ENCODE measurements at regions not wholly inside any gene's neighbourhood (a gene's known extent, or its start where the extent isn't known, plus 50 kb on each side); places are given as distances from the start of the nearest gene placed in this dataset.

DNA sequence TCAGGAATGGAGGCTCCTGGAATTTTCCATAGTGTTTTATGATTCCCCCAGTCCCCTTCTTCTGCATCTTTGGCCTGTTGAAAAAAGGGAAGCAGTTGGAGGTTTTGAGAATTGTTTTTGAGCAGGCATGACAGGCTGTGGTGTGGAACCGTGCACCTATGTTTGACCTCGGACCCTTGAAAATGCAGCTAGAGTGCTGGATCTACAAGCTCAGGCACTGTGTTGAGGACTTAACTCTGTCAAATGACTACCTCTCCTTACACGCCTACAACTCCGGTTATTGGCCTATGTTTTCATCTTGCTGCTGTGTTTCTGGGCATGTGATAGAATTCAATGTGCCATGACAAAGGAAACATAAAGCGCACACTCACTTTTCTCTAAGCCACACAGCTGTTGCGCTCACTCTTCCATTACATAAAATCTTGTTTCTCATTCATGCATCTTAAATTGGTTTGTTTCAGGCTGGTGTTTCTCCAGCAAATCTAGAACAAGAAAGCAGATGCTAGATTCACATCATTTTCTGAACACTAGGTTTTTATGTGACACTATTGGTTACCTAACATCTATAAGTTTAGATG lies 616.6 kb downstream of the FGF9 start:
- DNase-seq (ENCODE audit: low spot score): no peak

DNA sequence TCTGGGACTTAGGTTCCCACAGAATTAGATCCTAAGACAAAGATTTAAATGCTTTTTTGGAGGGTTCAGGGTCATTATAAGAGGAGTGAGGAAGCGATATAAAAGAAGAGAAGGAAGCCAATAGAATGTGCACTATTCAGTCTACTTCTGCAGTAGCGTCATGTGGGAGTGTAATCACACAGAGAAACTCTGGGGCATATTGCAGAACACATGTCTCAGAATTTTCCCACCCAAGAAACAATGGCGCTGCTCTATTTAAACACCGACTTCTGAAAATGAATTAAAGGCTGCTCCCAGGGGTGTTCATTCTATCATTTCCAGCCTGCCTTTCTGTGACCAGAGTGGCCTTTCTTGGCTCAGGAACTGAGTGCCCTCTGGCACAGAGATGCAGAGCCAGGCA lies 617.6 kb downstream of the FGF9 start:
- no peak for DNase-seq (ENCODE audit: low spot score)

DNA sequence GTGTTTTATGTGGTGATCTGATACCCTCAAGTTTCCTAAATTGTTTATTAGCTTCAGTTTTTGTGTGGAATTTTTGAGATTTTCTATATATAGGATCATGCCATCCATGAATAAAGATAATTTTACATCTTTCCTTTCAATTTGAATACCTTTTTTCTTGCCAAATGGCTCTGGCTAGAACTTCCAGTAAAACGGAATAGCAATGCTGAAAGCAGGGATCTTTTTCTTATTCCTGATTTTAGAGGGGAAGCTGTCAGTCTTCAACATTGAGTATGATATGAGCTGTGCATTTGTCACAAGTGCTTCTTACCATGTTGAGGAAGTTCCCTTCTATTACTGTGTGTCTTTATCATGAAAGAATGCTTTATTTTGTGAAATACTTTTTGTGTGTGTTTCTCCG lies 618.8 kb downstream of the FGF9 start:
- DNase-seq (ENCODE audit: low spot score): no peak

DNA sequence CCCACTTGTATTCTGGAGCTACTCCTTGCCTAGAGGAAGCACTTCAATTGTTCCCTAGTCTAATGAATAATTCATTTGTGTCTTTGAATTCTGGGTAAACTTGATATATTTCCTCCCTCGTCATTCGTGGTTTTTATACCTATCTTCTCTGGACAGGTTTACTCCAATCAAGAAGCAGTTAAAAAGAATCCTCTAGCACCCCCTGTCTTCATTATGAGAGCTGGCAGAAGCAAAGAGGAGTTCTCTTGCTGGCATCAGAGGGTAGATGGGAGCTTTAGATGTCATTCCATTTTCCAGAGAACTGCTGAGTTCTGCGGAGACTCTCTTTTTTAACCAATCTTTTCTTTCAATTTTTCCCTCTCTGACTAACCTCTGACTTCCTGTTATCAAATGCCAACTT lies 627.7 kb downstream of the FGF9 start:
- no peak for DNase-seq (ENCODE audit: low spot score)

DNA sequence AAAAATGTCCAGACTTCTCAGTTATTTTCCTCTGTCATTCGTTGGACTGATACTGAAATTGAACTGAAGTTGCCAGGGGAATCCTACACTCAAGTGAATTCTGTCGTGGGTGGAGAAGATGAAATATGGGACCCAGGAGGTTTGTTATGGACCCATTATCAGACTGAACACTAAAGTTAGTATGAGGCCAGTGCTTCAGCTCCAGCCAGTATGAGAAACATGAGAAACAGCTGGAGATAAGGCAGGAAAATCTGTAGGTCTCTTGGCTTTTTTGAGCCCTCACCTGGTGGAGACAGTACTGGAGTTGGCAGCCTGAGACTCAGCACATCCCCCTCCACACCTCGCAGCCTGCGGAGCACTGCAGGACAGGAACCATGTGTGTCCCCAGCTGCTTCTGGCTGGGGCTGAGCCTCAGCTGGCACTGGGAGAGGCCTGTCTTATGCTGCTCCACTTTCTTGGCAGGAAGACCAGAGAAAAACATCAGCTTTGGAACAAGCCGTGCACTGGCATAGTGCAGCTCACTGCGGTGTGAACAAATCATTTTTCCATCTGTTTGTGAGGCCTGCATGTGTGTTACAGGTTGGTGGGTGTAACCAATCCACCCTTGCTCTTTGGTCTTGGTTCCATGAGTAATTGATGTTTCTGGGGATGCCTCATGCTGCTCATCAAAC lies 641.0 kb downstream of the FGF9 start:
- no peak for DNase-seq (ENCODE audit: low spot score)

DNA sequence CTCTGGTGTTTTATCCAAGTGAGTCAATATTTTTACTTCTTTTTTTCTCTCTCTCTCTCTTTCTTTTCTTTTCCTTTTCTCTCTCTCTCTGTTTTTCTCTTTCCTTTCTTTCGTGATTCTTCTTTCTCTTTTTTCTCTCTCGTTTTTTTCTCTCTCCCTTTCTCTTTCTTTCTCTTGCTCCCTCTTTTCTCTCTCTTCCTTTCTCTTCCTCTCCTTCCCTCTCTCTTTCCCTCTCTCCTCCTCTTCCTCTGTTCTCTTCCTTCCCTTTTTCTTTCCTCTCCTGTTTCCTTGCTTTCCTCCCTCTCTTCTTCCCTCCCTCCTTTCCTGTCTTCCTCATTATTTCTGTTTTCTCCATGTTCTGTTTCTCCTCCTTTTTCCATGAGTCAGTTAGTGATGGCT lies 641.5 kb downstream of the FGF9 start:
- no peak for DNase-seq (ENCODE audit: low spot score)

DNA sequence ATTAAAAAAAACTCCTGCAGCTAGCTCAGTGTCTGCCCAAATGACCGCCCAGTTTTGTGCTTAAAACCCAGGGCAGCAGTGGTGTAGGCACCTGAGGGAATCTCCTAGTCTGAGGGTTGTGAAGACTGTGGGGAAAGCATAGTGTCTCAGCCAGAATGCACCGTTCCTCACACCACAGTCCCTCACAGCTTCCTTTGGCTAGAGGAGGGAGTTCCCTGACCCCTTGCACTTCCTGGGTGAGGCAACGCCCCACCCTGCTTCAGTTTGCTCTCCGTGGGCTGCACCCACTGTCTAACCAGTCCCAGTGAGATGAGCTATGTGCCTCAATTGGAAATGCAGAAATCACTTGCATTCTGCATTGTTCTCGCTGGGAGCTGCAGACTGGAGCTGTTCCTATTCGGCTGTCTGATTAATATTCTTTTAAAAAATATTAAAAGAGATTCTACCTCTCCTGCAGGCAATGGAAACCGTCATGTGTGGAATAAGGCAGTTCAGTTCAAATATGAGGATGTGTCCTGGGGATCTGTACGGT lies 645.7 kb downstream of the FGF9 start:
- DNase-seq (ENCODE audit: low spot score): no peak

DNA sequence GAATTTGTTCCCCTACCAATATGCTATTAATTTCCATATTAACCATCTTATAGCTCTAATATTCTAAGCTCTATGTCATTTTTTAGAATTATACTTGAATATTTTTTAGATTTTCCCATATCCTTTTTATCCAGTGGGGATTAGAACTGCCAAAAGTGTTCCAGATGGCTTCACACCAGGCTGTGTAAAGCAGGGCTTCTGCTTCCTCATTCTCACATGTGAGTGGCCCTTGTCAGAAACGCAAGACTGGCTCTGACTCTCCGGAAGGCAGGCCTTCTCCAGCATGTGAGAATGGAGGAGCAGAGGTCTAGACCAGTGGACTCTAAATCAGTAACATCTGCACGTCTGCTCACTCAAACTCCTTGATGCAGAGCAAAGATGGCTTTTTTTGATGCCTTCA lies 650.1 kb downstream of the FGF9 start:
- no peak for DNase-seq (ENCODE audit: low spot score)

DNA sequence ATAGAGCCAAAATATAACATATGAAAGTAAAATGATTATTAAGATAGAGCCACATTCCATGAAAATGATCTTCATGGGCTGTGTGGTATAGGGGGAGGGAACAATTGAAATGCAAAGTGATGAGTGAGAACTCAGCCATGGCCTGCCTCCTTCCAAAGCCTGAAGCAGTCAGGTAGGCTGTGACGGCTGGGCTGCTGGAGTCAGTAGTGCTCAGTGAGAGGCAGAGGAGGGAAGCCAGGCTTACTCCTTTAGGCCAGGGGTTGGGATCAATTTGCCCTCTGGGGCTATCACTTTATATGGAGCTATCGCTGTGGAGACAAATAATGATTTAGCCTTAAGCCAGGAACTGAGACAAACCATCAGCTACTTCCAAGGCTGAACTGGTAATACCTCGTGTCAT lies 654.9 kb downstream of the FGF9 start:
- no peak for DNase-seq (ENCODE audit: low spot score)

DNA sequence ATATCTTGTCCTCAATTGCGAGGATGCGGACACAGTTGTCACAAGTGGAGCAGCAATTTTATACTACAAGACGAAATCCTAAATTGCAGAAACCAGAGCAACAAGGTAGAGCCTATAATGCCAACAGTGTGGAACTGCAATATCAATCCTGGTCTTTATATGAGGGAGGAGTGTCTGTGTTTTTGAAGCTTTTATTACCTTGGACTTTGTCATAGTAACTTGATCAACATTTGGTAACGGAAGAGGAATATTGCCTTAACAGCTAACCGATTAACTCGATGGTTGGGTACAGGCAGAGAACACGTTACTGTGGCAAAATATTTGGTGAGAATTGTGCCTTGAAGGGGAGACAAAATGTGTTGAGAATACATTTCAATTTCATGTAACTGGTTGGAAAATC lies 661.5 kb downstream of the FGF9 start:
- DNase-seq (ENCODE audit: low spot score): no peak

DNA sequence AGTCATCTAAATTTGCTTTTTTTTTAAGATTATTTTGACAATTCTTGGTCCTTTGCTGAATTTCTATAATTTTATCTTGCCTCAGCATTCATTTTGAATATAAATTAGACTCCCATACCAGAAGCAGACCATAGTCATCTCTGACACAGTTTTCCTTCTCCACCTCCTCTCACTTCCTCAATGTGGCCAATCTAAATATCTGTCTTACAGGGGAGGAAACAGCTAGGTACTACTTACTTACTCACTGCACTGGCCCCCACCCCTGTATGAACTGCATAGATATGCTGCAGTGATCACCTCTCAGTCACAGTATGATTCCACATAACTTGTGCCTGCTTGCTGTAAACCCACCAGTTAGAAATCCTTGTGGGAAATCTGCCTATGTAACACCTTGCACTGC lies 665.6 kb downstream of the FGF9 start:
- DNase-seq (ENCODE audit: low spot score): no peak

DNA sequence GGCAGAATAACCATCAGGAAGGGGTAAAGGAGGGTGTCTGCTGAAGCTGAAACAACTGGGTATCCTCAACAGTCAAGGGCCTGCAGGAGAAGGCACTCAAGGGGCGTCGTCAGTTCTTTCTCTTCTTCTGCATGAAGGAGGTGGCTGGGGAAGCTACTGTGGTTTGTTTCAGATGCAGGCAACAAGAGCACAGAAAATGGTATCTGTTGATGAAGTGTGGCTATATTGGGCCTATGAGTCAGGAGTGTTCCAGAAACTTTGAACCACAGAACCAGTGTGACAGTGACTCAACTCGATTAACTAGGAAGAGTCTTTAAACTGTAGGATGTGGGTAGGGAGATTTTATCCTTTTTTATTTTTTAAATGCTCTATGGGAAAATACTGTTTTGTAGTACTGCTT lies 686.3 kb downstream of the FGF9 start:
- no peak for DNase-seq (ENCODE audit: low spot score)

DNA sequence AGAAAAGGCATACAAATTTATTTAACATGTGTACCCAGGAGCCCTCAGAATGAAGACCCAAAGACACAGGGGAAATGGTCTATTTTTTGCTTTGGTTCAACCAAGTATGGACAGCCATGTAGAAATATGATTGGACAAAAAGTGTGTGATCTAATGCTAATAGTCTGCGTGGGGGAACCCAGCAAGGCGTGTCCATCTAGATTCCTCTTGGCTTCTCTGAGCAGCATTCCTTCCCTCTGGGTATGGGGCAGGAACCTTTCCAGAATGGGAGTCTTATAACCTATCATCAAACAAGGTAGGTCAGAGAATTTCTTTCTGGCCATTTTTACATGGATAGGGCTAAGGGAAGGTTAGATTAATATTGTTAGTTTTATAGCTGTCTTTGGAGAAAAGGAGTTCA lies 698.2 kb downstream of the FGF9 start:
- no peak for DNase-seq (ENCODE audit: low spot score)

DNA sequence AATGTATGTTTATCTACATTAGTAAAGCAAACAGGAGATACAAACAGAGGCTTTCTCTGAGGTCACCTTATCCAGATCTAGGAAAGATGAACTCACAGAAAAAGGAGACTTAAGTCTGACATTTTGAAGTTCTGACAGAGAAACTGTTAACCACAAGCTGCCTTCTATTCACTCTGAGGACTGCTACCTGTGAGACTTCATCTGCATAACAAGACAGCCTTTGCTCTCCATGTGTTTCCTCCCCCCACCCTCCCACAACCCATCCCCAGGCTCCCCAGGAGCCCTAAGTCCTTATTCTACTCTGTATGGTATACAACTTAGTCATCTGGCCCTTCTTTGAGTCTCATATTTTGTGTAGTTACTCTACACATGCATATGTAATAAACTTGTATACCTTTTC lies 699.0 kb downstream of the FGF9 start:
- no peak for DNase-seq (ENCODE audit: low spot score)

DNA sequence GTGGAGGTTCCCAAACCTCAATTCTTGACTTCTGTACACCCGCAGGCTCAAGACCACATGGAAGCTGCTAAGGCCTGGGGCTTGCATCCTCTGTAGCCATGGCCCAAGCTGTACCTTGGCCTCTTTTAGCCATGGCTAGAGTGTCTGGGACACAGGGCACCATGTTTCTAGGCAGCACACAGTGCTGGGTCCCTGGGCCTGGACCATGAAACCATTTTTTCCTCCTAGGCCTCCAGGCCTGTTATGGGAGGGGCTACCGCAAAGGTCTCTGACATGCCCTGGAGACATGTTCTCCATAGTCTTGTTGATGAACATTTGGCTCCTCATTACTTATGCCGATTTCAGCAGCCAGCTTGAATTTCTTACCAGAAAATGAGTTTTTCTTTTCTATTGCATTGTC lies 701.4 kb downstream of the FGF9 start:
- DNase-seq (ENCODE audit: low spot score): no peak

DNA sequence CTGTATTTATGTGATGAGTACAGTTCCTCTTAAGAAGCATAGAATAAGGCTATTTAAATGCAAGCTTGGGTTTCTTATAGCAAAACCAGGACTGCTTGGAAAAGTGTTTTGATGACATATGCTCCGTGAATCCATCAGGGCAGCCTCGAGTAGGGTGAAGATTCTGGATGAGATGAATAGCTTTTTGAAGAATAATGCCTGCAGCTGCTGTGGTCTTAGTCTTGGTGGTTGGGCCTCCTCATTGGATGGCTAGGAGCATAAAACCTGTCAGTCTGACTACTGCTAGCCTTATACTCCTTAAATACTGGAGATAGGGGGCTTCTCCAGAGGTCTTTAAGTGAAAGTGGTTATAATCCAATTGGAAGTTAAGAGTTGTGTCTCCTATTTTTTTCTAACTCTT lies 704.3 kb downstream of the FGF9 start:
- no peak for DNase-seq (ENCODE audit: low spot score)

DNA sequence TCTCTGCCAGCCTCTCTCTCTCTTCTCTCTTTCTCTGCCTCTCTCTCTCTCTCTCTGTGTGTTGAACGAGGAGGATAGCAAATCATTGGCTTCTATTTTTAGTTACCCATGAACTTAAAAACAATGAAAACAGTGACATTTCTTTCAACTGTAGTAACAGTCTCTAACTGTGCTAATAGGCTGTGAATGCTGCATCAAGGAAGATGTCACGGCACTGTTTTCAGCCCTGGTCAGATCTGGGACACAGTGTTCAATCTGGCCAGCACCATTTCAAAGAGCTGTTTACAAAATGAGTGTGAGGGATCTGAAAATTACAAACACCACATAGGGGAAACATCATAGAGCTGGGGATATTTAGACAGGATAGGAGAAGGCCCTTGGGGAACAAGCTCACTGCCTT lies 717.0 kb downstream of the FGF9 start:
- no peak for DNase-seq (ENCODE audit: low spot score)

DNA sequence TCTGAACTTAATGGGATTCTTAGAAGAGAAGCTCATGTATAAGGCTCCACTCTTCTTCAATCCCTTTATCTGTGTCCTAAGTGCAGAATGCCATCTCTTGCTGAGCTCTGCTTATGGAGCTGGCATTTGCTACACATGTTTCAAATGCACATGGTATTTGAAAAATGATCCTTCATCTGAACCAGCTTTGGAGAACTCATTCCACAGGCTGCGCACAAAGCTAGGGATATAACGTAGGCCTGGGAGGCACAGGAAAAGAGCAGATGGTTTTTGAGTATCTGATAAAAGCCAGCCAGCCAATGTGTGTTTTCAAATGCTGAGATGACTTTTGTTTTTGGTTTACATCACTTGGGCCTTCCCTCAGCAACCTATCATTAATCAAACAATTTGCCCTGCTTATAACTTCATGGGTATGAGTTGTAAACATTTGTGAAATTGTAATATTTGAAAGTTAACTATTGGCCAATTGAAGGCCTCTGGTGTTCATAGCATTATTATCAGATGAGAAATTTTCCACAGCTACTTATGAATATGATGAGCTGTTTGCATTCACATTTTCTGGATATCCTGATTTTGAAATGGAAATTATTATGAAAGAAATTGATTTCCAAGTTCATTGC lies 729.0 kb downstream of the FGF9 start:
- DNase-seq (ENCODE audit: low spot score): no peak

DNA sequence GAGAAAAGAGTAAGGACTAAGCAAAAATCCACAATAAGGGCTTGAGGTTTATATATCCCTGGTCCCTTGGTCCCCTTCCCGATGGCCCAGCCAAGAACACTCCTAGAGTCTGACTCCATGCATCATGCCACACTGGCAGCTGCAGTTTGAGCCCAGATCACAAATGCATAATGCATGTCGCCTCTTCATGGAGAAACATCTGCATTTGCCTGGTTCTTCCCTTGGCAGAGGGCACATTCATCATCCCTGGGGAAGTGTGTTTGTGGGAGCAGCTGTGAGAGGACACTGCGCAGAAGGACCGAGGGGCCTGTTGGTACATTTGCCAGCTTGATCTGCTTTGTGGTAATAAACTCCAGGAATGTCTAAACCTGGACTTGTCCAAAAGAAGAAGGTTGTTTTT lies 731.8 kb downstream of the FGF9 start:
- DNase-seq (ENCODE audit: low spot score): no peak

DNA sequence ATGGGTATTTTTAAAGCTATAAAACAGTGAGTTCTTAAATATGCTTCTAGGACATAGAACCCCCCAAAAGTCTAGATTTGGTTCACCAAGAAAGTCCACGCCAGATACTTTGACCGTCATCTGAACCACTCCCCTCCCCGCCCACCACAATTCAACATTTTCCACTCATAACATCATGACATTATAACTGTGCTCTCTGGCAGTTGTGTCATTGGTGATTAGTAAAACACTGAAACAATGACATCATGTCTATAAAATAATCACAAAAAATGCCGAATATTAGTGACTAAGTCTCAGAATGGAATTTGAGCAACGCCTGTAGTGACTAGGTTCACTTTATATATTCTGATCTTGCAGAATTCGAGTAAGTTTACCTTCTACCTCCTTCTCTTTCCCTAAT lies 732.3 kb downstream of the FGF9 start:
- no peak for DNase-seq (ENCODE audit: low spot score)

DNA sequence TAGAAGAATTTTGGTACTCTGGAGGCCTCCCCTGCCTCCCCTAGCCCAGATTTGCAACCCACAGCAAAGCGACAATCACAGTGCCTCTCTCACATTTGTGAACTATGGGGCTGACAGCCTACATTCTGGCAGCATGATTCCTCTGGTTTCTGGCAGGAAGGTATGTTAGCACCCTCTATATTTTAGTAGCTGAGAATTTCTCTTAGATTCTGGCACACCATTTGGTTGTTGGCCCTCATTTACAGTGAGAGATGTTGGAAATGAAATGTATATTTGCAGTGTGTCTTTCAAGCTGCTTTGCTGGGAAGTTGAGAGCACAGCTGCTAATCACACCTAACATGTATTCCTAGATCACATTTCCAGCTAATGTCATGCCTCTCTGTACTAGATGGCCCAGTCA lies 735.0 kb downstream of the FGF9 start:
- no peak for DNase-seq (ENCODE audit: low spot score)

DNA sequence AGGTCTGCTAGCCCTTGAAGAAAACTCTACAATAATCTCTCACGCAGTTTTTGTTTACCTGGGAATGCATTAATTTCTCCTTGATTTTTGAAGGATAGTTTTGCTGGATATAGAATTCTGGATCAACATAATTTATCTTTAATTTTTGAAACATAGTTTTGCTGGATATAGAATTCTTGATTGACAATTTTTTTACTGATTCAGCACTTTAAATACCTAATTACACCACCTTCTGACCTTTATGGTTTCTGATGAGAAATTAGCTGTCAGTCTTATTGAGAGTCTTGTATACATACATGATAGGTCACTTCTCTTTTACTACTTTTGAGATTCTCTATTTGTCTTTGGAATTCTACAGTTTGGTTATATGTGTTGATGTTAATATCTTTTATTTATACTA lies 741.6 kb downstream of the FGF9 start:
- no peak for DNase-seq (ENCODE audit: low spot score)

DNA sequence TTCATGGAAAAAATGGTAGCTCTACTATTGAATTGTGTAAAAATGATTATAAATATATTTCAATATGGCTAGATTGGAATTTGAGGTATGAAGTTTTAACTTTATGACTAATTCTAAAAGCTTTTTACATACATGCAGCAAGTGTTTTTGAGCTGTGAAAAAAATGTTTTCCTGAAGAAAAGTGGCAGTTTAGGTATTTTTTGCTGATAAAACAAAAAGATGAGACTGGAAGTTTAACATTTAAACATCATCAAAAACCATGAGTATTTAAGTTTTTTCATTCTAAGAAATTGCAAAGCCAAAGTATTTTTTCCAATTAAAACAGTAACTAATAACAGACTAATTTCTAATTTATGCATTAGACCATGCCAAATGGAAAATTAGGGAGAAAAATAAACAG lies 751.1 kb downstream of the FGF9 start:
- no peak for DNase-seq (ENCODE audit: low spot score)

Data from SK-N-DZ (cell line).